Kidney capillary endothelial cell (primary cell): ENCODE measurements at regions not wholly inside any gene's neighbourhood (a gene's known extent, or its start where the extent isn't known, plus 50 kb on each side); places are given as distances from the start of the nearest gene placed in this dataset.
"Not testable (repeated sequence)": the region's sequence is repeated elsewhere in the genome, so short reads cannot be mapped to it uniquely, and the experiment has no call there.

Experiments used
- DNase-seq: peaks from one replicate; pipeline ENCODE4 v3.0.0-alpha.2; 2018; ENCODE audit warnings: low spot score

DNA sequence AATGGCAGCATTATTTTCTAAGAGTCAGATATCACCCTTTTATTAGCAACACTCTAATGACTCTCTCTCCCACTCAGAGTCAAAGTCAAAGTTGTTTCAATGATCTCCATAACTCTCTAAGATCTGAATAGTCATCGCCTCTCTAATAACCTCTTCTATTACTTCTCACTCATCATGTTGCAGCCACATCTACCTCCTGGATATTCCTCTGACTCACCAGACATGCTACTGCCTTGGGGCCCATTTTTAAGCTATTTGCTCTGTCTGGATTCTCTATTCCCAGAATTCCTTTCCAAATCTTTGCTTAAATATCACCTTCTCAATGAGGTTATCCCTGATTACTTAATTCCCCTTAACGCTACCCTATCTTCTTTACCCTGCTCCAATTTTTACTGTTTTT lies 391.8 kb upstream of the MAGEB16 start:
- DNase-seq: no peak

DNA sequence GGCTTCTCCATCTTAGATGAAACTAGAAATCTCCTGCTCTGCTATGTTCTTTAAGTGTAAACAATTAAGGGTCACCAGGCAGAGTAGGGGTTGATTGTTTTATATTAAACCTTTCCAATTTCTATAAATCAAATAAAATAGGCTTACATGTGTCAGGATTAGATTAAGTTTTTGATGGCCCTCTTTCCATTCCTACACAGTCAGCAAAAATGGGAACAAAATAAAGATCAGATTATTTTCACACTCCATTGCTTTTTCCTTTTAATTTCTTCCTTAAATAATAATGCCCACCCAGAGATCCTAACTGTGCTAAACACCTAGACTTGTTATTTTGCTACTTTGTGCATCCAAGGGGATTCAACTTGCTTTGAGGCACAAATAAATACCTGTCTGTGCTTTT lies 381.4 kb upstream of the MAGEB16 start:
- no peak for DNase-seq

DNA sequence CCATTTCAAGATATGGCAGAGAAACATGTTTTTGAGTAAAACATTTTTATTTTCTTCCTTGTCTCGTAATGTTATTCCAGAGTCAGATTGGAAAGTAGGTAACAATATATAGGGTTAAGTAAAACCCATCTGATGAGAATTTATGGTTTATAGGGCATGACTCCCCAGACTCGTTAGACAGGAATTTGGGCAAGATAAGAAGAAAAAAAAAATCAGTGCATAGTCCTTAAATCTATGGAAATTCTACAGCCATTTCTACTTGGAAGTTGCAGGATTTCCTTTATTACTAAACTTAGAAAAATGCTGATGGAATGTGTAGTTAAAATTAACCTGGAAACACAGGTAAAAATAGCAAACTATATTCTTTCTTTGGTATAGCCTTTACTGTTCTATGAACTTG lies 366.1 kb upstream of the MAGEB16 start:
- no peak for DNase-seq

DNA sequence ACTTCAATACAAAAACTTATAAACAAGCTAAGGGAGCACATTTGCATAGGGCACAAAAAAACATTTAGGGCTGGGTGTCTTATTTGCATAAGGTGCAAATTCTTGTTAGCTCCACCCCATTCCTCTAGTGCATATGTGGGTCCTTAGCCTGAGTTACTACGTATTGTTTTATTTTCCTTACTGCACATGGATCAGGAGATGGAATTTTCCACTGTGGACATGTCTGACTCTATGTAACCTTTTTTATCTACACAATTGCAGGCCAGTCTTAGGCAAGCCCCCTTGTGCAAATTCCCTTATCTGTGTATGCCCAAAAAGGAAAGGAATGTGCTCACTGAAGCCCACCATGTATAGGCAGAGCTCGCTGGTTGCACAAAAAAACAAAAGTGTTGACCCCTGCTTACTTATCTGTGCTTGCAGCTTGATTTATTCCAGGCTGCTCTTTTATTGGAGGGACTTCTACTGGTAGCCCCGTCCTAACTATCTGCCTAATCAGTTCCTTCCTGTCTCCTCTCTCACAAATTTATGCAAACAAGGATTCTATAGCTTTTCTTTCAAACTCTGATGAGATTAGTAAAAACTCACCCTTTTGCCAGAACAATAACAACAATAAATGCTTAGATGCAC lies 359.0 kb upstream of the MAGEB16 start:
- DNase-seq: no peak

DNA sequence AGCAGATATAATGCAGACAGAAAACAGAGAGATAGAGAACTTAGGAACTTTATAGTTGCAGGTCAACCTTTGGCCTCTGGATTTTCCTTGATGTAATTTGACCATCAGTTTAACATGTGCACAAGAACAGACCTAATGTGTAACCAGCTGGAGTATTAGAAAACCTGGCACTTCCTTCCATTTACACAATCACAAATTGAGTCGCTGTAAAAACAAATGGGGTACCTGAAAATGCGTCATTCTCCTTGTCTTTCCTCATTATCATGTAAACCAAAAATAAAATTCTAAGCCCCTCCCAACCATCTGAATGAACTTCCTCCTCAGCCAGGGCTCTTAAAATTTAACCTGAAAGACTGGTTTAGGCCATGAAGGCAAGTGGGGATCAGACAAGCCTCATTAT lies 358.4 kb upstream of the MAGEB16 start:
- DNase-seq: no peak

DNA sequence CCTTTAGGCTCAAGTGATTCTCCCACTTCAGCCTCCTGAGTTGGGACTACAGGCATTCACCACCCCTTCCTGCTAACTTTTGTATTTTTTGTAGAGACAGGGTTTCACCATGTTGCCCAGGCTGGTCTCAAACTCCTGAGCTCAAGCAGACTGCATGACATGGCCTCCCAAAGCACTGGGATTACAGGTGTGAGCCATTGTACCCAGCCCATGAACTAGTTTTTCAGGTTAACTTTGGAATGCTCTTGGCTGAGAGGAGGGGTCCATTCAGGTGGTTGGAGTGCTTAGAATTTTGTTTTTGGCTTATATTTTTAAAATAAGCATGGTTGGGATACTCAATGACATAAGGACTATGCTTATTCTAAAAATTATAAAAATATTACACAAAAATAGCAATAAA lies 355.7 kb upstream of the MAGEB16 start:
- DNase-seq: no peak

DNA sequence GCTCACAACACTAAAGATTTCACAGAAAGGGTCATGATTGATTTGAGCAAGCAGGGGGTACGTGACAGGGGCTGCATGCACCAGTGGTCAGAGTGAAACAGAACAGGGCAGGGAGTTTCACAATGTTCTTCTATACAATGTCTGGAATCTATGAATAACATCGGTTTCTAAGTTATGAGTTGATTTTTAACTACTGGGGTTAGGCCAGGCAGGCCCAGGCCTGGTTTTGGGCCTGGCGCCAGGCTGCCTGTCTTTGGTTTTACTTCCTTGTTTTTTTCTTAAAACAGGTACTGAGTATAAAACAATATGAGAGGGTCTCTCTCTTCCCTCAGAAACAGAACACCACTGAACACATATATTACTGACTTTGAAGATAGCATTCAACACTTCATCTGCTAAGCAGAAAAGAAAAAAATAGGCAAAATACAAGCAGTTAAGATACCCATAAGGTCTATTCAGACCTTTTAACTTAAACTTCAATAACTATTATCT lies 355.0 kb upstream of the MAGEB16 start:
- not testable (repeated sequence) for DNase-seq

DNA sequence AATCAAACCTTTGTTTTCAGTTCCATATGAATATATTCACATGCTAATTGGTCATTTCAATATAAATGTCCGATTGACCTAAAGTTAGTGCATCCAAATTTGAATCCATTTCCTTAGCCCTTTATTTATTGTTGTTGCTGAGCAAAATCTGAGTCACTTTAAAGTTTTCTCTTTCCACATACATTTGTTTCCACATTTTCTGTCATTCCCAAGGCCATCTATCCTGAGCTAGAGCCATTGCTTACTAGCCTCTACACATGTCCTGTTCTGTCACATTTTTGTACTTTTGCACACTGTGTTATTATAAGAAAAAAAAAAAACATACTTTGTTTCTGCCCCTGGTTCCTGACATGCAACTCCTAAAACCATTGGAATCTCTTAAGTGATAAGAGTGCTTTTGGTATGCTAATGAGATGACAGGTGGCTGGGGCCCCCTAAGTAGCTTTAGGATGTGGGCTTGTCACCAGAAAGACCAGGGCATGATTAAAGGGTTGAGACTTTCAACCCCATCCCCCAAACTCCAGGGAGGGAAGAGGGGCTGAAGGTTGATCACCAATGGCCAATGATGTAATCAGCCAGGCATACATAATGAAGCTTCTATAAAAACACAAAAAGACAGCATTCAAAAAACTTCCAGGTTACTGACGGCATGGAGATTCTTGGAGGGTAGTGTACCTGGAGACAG lies 353.3 kb upstream of the MAGEB16 start:
- no peak for DNase-seq

DNA sequence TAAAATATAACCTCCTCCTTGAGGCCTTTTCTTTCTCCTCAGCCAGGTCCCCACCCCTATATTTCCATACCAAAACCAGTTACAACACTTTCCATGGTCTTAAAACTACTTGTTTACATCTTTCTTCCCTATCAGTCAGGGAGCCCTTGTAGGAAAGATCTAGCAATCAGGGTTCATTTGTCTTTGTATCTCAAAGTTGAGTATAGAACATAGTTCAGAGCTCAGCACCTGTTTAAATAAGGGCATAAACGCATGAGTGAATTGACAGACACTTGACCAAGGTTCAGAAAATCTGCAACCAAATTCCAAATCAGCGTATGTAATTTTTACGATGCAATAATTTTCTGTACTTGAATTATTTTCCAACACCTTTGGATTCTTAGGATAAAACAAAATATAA lies 352.2 kb upstream of the MAGEB16 start:
- no peak for DNase-seq

DNA sequence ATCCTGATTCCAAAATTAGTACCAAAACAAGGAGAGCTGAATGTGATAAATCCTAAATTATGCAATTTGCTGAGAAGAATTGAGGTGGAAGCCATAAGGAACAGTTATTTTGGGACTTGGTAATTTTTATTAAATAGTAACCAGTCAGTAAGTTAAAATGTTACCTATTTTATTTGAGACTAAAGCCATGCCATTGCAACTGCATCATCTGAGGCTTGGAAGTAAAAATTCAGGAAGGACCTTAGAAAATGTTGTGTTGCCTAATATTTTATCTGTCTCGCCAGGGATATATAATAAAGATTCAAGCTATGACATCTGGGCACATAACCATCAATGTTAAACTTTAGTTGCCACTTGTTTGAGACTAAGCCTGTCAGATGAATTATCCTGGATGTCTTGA lies 341.3 kb upstream of the MAGEB16 start:
- no peak for DNase-seq

DNA sequence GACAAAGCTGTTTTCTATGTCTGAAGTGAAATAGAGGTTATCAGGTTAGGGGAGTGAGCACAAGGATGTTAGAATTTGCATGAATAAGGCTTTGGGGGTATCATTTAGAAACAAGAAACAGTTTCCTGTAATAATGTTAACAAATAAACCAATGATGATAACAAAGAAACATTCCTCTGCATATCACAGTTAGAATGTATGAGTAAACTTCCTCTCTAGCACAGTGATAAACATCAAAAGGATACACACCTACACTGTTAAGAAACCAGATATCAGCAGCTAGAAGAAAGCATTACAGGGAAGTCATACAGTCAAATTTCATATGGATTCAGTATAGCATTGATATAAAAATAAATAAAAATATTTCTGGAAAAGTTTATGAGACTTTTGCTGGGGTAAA lies 340.0 kb upstream of the MAGEB16 start:
- DNase-seq: peak; percentile 12

DNA sequence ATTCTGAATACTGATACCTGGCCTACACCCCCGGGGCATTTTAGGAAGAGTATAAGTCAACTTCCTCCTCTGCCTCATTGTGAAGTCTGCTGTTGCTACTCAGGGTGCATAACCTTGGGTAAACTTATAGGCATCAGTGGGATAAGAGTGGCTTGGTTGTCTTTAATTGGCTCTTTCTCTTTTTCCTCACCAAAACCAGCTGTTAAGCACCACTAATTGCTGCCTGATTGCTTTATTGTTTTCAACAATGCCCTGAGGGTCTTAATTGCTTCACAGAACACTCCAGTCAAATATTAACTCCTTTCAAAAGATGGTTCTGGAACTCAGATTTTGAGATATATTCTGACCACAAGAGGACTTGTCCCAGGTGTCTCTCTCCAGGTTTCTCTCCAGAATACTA lies 337.0 kb upstream of the MAGEB16 start:
- DNase-seq: no peak

DNA sequence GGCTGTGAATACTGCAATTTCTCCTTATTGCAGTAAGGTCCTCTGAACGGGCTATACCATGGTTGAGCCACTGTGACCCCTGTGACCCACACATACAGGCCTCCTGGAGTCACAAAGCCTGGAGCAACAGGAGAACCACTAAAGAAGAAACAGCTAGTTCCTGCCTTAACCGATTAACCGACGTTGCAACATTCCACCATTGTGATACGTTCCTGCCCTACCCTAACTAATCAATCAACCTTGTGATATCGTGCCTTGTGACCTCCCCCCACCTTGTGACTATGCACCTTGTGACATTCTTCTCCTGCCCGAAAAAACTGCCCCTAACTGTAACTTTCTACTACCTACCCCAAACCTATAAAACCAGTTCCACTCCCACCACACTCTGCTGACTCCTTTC lies 301.5 kb upstream of the MAGEB16 start:
- not testable (repeated sequence) for DNase-seq

DNA sequence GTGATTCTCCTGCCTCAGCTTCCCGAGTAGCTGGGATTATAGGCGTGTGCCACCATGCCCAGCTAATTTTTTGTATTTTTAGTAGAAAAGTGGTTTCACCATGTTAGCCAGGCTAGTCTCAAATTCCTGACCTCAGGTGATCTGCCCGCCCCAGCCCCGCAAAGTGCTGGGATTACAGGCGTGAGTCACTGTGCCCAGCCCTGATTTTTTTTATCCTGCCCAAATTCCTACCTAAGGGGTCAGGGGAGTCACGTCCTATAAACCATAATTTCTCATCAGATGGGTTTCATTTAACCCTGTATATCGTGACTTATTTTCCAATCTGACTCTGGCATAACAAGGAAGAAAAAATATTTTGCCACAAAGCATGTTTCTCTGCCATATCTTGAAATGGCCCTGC lies 300.7 kb upstream of the MAGEB16 start:
- not testable (repeated sequence) for DNase-seq

DNA sequence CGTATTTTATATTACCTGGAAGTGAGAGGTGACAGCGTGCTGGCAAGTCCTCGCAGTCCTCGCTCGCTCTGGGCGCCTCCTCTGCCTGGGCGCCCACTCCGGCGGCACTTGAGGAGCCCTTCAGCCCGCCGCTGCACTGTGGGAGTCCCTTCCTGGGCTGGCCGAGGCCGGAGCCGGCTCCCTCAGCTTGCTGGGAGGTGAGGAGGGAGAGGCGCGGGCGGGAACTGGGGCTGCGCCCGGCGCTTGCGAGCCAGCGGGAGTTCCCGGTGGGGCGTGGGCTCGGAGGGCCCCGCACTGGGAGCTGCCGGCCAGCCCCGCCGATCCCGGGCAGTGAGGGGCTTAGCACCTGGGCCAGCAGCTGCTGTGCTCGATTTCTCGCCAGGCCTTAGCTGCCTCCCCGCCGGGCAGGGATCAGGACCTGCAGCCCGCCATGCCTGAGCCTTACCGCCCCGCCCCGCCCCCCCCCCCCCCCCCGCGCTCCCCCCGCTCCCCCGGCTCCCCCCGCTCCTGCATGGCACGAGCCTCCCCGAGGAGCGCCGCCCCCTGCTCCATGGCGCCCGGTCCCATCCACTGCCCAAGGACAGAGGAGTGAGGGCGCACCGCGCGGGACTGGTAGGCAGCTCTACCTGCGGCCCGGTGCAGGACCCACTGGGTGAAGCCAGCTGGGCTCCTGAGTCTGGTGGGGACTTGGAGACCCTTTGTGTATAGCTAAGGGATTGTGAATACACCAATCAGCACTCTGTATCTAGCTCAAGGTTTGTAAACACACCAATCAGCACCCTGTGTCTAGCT lies 298.9 kb upstream of the MAGEB16 start:
- DNase-seq: no peak

DNA sequence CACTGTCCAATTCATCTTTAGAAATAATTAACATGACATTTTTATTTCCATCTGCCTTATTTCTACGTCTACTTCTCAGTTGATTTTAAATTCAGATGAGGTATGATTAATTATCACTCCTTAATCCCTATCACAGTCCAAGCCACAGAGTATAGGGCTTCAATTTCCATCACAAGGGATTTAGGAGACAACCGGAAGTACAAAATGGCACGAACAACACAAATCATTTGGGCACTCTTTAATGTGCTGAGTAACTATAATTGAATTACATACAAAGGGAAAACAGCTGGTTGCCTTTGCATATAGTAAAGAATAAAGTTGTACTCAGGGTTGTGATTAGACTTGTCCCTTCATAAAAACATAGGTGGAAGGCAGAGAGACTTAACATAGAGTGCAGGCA lies 290.4 kb upstream of the MAGEB16 start:
- no peak for DNase-seq

DNA sequence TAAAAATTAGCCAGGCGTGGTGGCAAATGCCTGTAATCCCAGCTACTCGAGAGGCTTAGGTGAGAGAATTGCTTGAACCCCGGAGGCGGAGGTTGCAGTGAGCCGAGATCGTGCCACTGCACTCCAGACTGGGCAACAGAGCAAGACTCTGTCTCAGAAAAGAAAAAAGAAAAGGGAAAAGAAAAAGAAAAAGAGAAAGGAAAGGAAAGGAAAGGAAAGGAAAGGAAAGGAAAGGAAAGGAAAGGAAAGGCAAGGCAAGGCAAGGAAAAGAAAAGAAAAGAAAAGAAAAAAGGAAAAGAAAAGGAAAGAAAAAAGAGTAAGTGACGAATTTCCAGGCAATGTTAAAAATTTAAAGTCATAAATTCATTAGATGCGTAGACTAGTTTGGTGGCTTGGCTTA lies 250.1 kb upstream of the MAGEB16 start:
- DNase-seq: not testable (repeated sequence)

DNA sequence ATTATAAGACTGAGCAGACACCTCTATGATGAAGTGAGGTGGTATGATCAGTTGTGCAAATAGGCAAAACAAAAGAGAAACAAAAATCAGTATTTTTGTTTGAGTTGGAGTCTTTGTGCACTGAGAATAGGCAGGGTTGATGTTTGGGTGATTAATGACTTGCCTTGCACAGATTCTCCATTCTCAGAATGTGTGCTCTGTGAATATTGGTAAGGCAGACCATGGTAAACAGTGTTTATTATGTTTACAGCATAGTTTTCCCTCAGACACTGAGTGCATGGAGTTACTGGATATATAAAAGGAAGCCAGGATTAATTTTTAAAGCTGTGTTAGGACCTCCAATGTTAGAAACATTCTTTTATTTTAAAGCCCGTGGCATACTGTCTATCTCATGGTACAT lies 240.2 kb upstream of the MAGEB16 start:
- no peak for DNase-seq

DNA sequence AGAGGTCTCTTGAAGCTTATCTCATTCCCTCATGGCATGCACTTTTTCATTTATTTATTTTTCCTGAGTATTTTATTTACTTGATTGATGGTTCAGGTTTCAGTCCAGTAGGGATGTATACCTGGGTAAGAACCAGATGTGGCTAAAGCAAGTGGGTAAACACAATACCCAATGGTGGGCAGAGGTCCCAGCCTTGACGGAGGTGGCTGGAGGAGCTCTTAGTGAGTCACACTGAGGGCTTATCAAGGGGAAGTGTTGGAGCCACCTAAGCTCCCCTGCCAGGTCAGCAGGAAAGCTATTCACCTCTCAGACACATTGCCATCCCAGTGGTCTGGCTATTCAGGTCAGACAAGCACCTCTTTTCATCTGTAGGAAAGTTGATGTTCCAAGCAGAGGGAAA lies 236.2 kb upstream of the MAGEB16 start:
- DNase-seq: no peak

DNA sequence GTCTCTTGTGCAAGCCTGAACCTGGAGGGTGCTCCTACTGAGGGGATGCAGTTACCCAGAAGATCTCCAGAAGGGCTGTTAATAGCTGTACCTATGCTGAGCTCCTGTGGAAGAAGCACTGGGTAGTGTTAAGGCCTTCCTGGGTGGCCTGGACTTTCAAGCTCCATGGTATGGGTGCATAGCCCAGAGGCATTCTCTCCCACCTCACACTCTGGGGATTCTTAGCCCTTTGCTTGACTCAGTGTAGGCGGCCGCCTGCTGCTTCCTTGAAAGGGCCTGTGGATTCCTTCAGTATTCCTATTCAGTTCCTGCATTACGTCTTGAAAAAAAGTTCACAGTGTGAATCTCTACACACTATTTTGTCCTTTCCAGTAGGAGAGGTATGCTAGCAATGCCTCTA lies 235.7 kb upstream of the MAGEB16 start:
- no peak for DNase-seq

DNA sequence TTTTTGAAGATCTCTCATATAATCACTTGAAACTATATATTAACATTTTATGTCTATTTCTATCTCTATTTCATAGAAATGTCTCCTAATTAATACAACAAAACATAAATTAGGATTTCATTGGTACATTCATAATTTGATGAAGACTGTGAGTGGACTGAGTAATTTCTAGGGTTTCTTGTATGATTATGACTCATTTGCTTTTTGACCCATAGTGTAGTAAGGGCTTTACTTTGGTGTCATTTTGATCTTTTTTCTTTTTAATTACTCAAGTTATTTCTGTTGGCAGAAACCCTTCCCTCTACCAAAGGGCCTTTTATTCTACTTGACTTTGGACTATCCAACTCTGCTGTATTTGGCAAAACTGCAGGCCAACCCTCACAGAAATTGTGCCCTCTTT lies 207.9 kb upstream of the MAGEB16 start:
- no peak for DNase-seq

DNA sequence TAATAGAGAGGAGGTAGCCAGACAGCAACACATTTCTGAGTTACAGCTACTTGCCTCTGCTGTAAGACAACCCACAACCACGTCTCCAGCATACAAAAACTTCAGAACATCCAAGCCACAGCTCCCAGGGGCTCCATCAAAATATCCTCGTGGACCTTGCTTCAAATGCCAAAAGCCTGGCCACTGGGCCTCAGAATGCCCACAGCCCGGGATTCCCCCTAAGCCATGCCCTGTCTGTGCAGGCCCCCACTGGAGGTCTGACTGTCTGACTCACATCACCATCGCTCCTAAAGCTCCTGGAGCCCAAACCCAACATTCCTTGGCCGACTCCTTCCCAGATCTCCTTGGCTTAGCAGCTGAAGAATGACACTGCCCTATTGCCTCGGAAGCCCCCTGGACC lies 186.6 kb upstream of the MAGEB16 start:
- DNase-seq: not testable (repeated sequence)

DNA sequence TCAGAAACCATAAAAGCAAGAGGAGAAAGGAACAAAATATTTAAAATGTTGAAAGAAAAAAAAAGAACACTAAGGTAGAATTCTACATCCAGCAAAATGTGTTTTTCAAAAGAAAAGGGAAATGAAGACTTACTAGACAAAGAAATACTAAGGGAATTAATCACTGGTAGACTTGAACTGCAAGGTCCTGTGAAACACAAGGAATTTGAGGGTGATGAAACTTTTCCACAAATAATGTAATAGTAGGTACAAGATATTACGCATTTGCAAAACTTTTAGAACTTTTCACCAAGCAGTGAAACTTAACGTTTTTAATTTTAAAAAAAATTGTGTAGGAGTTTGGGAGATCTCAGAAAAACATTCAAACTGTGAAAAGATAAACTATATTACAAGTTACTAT lies 180.3 kb upstream of the MAGEB16 start:
- DNase-seq: no peak
